Left ventricle myocardium superior (tissue), 1 donor: ENCODE measurements at regions not wholly inside any gene's neighbourhood (a gene's known extent, or its start where the extent isn't known, plus 50 kb on each side); places are given as distances from the start of the nearest gene placed in this dataset.
"Not testable (repeated sequence)": the region's sequence is repeated elsewhere in the genome, so short reads cannot be mapped to it uniquely, and the experiment has no call there.

Experiments
- ATAC-seq: fragments of 200-7000 bp; cut with Tn5 transposase; one replicate; pipeline ENCODE4 v1.9.1; 2020; ENCODE audit warnings: mild to moderate bottlenecking, moderate library complexity
- DNase-seq: peaks from one replicate; pipeline ENCODE4 v3.0.0-alpha.2; 2020
- intact Hi-C: fragments of 100-400 bp; cut with micrococcal nuclease; formaldehyde crosslinking; loops from one replicate; pipeline ENCODE4 v1.11.0; 2022
- donor health status: DM: no; HTN: yes; CAD: no; lungs with severe emphysema.

DNA sequence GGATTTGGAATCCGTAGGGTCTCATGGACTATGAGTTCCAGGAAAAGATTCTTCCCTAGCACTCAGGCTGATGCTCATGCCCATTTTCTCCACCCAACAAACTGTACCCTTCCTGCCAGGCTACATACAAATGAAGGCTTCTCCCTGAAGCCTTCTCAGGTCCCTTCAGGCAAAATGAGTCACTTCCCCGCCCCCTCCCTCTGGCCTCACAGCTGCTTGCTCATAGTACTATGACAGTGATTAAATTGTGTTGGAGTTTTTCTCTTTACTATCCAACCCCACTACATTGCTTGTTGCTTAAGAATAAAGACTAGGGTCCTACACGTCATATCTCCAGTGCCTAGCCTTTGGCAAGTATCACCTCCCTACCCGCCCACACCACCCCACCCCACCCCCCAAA is 207.6 kb upstream of the NFIA start:
- DNase-seq (no peak), ATAC-seq (no peak)
- intact Hi-C loops = no loop called here

DNA sequence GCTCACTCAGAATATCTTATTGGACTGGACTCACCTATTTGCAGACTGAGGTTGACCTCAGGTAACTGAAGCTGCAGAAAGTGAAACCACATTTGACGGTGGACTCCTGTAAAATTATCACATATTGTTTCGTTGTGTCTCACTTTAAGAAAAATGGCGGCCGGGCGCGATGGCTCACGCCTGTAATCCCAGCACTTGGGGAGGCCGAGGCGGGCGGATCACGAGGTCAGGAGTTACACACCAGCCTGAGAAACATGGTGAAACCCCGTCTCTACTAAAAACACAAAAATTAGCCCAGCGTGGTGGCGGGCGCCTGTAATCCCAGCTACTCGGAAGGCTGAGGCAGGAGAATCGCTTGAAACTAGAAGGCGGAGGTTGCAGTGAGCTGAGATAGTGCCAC is 209.0 kb upstream of the NFIA start:
- ATAC-seq, intact Hi-C loops, DNase-seq: not testable (repeated sequence)

DNA sequence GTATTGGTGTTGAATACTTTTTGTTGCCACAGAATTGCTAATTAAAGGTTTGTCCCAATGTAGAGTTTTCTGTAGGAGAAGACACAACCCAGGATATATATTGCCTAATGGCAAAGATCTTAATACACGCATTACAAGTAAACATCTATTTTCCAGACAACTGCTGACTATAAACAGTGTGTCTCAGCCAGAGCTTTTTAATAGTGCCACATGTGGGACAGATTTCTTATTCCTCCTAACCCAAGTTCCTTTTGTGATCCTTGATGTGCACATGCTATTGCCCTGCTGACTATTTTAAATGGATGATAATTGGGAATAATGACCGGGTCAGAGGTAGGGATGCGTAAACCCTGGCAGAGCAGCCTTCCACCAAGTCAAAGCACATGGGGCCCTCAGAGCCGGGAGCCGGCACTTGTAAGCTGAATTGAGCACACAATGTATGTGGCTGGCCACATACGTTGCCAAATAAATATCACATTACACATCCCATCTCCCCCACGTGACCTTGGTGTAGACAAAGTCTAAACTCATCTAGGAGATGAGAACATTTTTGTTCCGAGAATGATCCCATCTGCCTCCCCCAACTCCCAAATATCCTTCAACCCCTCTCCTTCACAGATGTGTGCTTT is 209.8 kb upstream of the NFIA start:
- no peak for DNase-seq
- intact Hi-C loops = no loop called here
- ATAC-seq = no peak

DNA sequence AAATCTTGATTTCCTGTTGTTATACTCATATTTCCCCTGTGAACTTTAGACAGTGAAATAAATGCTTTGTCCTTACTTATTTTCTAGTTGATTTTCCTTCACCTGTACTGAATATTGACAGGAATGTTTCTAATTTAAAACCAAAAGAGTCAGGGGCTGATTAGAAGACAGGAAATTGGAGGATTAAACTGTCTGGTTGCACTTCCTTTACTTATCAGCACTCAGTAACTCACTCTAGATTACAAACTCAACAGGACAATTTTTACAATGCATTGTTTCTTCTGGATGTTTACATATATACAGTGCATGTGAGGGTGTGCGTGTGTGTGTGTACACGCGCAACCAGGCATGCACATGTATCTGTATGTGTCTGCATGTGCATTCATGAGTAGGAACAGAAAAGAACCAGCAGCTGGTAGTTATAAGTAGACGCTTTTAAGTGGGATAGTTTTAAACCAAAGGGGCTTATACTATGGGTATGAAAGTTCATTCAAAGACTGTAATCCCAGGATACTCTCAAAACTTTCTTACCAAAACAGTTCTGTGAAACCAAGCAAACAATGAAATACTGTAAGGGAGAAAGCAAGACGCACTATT is 212.0 kb upstream of the NFIA start:
- intact Hi-C loops = no loop called here
- DNase-seq (no peak), ATAC-seq (no peak)

DNA sequence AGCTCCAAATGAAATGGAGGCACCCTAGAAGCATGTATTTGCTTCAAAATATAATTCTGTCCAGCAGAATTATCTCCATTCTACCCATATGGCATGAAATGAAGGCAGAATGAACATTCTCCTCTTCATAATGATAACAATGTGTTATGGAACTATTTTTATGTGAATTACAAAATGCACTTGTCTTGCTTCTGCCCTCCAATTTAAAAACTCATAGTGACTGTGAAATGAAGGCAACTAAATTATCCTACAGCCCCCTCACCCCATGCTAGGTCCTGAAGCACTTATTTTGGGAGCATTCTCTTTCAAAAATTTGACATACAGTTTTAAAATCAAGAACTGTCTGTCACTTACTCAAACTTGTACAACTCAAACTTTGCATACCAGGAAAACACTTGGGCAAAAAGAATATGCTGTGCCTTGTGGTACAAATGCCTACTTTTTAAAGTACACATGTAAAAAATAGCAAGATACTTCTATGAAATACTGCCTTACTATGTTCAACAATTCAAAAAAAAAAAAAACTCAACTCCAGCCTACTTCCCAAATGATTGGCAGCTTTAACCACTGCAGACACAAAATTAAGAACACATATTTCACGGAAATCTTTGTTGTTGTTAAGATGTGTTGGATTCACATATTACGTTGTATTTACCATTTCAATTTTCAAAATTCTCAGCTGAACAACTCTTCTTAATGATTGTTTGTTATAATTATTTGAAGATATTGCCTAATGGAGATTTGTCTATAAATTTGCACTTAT is 213.3 kb upstream of the NFIA start:
- ATAC-seq = no peak
- no peak for DNase-seq
- intact Hi-C loops = no loop called here

DNA sequence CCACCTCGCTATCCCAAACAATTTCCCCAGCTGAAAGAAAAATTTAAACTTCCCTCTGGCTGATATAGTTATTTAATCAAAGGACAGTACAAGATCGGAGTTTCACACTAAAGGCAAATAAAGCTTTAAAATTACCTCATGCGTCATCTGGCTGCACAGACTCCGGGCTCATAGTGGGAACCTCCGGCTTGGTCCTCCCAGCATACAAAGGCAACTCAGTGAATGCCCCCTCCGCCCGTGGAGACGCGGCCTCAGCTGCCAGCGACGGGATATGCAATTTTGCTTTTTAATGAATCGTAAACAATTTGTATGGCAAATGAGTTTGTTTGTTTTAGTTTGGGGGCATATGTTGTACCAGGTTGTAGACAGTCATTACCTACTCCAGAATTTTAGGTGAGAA is 214.6 kb upstream of the NFIA start:
- intact Hi-C loops = no loop called here
- no peak for DNase-seq
- no peak for ATAC-seq

DNA sequence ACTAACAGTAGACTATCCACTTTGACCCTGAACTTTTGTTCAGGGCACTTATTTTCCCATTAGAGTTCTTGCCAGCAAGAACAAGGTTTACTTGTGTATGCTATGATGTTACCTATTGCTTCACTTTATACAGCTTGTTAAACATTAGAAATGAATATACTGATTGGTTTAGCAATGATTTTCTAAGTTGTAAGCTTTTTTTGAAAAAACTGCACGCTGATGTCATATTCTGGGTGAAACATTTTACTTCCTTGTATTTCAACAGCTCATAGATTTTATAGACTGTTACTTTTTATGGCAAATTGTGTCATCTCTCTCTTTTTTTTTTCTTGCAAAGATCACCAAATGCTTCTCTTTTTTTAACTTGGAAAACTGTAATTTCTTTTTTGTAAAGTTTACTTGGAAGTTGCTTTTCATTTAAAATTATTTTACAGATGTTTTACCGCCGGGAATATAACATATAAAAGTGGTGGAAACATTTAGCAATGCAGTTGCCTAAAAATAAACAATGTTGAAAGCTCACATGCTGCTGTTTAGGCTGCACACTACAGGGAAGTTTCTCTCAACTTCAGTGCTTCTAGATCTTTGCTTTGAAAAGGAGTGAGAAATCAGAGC is 215.3 kb upstream of the NFIA start:
- intact Hi-C loops = no loop called here
- DNase-seq (no peak), ATAC-seq (peak; percentile 35)

DNA sequence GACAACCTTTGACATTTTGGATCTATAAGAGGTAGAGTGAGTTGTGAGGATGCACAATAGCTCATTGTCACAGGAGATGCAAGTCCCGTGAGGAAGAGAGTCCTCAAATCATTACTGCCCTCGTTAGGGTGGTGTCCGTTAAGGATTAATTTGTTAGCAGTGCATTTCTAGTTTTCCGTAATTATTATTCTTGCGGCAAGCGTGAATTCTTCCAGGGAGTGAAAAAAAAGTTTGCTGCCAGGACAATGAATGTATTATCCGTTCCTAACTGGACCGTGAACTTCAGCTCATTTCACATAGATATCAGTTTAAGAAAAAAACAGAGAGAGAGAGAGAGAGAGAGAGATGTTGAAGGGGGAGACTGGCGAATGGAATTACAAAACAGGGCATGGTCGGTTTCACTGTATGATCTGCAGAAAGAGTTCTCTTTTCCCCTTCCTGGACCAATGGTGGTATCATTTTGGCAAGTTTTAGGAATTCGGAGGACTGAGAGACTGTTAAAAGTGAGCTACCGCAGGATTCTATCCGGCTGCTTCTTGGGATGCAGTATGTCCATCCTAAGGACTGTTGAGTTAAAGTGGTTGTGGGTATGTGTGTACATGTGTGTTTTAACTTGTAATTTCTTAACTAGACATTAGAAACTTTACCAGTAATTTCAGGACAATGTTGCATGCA is 216.0 kb upstream of the NFIA start:
- intact Hi-C loops = no loop called here
- ATAC-seq (no peak), DNase-seq (no peak)

DNA sequence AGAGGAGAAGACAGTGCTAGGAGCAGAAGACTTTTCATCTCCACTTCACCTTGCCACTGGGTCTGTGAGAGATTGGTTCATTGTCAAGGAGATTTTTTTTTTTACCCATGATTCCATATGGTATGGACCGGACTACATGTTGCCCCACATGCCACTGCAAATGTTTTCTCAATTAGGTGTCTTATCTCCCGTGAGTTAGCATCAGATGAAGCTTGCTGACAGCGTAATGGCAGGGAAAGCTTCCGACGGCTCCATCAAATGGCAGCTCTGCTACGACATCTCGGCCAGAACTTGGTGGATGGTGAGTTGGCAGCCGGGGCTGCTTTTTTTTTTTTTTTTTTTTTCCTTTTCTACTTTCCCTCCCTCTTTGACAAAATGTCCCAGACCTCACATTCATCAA is 217.2 kb upstream of the NFIA start:
- no peak for ATAC-seq
- DNase-seq = no peak
- intact Hi-C loops = no loop called here

DNA sequence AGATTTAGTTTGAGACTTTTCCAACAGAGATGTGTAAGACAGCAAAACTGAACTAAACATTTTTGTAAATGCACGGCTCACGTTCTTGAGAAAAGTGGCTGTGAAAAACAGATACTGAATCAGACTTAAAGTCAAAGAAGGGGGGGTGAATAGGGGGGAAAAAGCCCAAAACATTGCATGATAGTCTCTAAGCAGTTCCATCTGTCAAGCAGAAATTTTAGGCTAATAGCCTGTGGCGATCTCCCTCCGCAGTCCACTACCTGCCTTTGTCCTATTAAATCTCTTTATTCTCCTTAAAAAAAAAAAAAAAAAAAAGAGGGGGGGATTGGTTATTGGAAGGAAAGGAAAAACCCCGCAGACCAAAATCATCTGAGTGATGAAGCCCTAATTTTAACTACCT is 217.6 kb upstream of the NFIA start:
- no peak for DNase-seq
- ATAC-seq = no peak
- intact Hi-C loops = no loop called here

DNA sequence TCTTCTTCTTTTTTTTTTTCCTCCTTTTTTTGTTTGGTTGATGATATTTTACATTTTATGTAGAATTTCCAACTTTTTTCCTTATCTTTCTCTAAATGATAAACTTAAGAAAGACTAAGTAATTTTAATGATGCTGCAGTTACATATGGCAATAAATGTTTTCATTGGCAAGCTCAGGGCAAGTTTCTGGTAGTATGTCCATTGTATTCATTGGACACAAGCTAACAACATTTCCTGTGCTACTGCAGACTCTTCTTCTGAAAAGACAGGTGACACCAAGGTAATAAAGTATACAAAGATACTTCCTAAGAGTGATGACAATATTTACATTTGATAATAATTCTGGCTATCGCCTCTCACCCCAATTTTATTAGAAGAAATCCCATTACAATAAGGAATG is 219.2 kb upstream of the NFIA start:
- no peak for ATAC-seq
- intact Hi-C loops = no loop called here
- DNase-seq = no peak

DNA sequence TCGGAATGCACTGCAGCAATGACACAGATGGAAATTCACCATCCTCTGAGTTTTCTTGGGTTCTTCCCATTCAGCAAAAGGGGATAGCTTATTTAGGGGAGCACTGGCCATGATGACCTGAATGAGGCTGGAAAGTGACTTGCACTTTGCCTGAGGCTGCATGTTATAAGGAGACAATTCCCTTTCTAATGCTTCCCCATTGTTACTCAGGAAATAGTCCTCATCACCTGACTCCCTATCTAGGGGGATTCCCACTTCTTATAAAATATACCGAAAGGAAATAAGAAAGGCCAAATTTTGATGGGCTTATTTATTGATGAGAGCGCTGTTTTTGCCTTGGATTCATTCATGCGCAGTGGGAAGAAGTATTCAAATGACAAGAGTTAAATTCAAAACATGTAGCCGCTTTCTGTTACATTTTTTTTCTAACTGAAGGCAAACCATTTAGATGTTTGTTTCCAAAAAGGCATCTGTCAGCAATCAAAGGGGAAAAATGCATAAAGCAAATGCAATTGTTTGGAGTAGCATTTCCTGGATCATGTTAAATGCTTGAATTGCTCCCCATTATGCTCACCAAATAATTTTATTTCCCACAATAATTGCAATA is 220.3 kb upstream of the NFIA start:
- no peak for DNase-seq
- intact Hi-C loops = no loop called here
- ATAC-seq = no peak

DNA sequence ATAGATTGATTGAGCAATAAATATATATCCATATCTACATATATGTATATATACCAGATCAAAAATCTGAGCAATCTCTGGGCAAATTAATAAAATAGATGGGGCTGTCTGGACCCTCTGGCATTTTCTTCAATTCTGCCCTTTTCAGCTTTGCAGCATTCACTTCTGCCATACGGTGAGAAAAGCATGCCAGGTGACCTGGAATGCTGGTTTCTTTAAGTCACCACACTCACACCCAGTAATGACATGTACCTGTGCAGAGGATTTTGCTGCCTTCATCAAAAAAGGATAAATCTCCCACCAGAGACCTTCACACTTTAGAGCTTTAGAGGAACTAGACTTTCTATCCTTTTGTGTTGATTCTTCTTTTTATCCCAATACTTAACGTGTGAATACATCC is 223.2 kb upstream of the NFIA start:
- DNase-seq (no peak), ATAC-seq (no peak)
- intact Hi-C loops = no loop called here

DNA sequence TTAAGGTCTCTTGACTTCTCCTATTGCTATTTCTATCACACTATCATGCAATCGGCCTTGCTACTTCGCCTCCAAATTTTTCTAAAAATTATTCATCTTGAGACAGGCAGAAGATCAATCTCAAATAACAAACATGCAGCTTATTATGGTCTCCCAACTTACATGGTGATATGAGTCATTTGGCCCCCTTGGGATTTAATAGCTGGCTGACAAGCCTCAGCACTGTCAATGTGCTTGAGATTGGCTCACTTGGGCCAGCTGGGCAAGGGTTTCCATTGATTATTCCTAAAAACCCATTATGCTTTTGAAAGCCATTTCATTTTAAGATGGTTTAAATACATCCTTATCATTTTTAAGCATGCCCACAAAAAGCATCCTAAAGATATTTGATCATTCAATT is 224.5 kb upstream of the NFIA start:
- DNase-seq (no peak), ATAC-seq (no peak)
- intact Hi-C loops = no loop called here

DNA sequence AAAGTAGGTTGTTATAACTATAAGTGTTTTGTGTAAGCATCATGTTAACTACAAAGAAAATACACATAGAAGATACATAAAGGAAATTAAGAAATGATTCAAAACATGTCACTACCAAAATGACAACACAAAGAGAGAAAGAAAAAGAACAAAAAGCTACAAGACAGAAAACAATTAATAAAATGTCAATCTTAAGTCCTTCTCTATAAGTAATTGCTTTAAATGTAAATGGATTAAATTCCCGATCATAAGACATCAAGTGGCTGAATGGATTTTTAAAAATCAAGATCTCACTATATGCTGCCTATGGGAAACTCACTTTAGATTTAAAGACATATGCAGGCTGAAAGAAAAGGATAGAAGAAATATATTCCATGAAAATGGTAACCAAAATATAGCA is 232.3 kb upstream of the NFIA start:
- intact Hi-C loops = no loop called here
- DNase-seq = no peak
- ATAC-seq = no peak

DNA sequence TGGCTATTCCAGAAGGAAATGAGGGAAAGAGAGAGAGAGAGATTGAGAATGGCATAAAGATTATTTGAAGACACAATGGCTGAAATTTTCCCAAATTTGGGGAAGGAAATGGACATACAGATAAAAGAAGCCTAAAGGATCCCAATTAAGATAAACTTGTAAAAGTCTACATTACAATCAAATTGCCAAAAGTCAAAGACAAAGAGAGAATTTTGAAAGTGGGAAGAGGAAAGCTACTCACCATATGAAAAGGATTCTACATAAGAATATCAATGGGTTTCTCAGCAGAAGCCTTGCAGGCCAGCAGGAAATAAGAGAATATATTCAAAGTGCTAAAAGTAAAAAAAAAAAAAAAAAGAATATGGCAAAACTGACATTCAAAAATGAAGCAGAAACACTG is 233.0 kb upstream of the NFIA start:
- no peak for ATAC-seq
- intact Hi-C loops = loop anchor here (2.0 kb wide), 1 partner anchor 193 kb away; no protein-coding TSS in a partner anchor
- DNase-seq = no peak

DNA sequence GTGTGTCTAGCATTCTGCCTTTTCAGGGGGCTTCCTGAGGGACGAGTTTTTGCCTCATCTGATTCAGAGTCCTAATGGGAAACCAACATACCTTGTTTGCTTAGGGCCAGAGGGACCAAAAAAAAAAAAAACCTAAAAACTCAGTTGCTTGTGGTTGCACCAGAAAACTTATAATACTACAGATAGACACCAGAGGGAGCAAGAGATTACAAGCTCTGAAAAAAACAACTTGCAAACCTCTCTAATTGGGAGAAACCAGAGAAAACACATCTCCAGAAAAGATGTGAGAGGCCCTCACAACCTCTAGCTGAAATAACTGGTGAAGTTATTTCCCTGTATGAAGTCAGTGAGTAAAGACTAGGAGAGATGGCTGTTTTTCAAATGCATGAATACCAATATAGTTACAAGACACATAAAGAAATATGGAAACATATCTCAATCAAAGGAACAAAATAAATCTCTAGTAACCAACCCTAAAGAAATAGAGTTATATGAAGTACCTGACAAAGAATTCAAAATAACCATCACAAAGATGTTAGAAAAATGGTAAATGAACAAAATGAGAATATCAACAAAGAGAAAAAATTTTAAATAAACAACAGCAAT is 233.7 kb upstream of the NFIA start:
- intact Hi-C loops = loop anchor here (2.0 kb wide), 1 partner anchor 194 kb away; no protein-coding TSS in a partner anchor
- ATAC-seq (no peak), DNase-seq (no peak)

DNA sequence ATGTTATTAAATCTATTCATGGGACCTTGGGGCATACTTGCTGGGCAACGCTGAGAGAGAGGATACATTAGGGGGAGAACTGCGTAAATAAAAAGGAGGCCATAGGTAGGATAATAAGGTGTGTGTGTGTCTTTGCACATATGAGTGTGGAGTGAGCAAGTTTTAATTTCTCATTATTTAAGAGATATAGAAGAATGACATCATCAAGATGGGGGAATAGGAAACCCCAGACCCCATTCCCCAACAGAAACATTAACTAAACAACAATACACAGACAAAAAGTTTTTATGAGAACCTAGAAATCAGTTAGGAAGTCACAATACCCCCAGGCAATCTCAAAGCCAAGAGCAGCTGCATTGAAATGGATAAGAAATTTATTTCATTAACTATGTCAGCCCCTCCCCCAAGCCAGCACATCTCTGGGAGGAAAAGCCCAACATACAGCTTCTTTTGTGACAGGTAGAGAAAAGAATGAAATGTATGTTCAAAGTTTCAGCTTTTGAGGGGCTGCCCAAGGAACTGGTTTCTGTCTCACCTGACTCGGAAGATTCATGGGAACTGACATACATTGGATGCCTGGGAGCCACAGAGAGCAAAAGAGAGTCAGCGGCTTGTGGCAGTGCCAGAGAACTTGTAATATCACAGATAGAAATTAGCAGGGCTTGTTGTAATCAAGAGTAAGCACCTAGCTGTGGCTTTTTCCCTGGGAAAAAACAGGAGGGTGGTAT is 234.3 kb upstream of the NFIA start:
- DNase-seq (no peak), ATAC-seq (no peak)
- intact Hi-C loops = loop anchor here (2.0 kb wide), 1 partner anchor 195 kb away; no protein-coding TSS in a partner anchor
